Upper lobe of left lung (tissue), 4 donors: ENCODE measurements at regions not wholly inside any gene's neighbourhood (a gene's known extent, or its start where the extent isn't known, plus 50 kb on each side); places are given as distances from the start of the nearest gene placed in this dataset.

Experiments used
- CTCF ChIP-seq, 6 experiments: fragments of 450-650 bp in 4 of 6; fragments of 200-600 bp in 2 of 6; sonication (generic) in 2 of 6; IDR thresholded peaks; one replicate each; pipeline ENCODE4 v1.5.1; 2016 to 2019; ENCODE audit warnings: antibody characterized with exemption in 6 of 6
- EP300 ChIP-seq, 4 donors: sonication (generic); formaldehyde crosslinking; IDR thresholded peaks; one replicate each; pipeline ENCODE4 v1.5.1; 2017; ENCODE audit warnings: antibody characterized with exemption in 4 of 4, control low read depth in 2 of 4
- POLR2A ChIP-seq, 4 donors: fragments of 450-650 bp; IDR thresholded peaks; one replicate each; pipeline ENCODE4 v1.5.1; 2016 to 2017; ENCODE audit warnings: antibody characterized with exemption in 4 of 4, mild to moderate bottlenecking in 2 of 4

- TF ChIP-seq EP300 (IDR thresholded peaks at IDR 0.05) (no peak), CTCF (IDR thresholded peaks at IDR 0.05) (no peak), POLR2A (IDR thresholded peaks at IDR 0.05) (no peak)
Measured at GRCh38 chr3:105137911-105138310, 228.8 kb upstream of the ALCAM start.
